K562 (cell line): ENCODE measurements at regions not wholly inside any gene's neighbourhood (a gene's known extent, or its start where the extent isn't known, plus 50 kb on each side); places are given as distances from the start of the nearest gene placed in this dataset.

Source experiments
- ATAC-seq: fragments of 200-7000 bp; cut with Tn5 transposase; 3 replicates; pipeline ENCODE4 v1.9.1; 2020; ENCODE audit warnings: moderate library complexity
- BruUV-seq: library from RNA; stranded (reverse); fragments of 400-500 nt; replicated peaks from 2 replicates; lab custom pipeline; 2021; lab: Mats Ljungman, UMichigan
- CTCF ChIA-PET: fragments of 300-600 bp; formaldehyde crosslinking; extraction: SDS; loops from one replicate; lab custom pipeline; 2021; ENCODE audit warnings: low intra/inter-chr PET ratio; lab: Yijun Ruan, JAX
- POLR2A ChIA-PET: fragments of 300-600, 350-650 bp; sonication (Branson Sonifier 250); formaldehyde crosslinking; extraction: SDS; loops from one replicate; lab custom pipeline; 2021; ENCODE audit warnings: antibody characterized with exemption, inconsistent platforms; lab: Yijun Ruan, JAX
- DNase-seq, 4 experiments: peaks; one replicate each; pipeline versions ENCODE4 v3.0.0 to v3.0.0-alpha.2; 2011 to 2018; ENCODE audit warnings: low spot score in 3 of 4, mixed read lengths in 3 of 4; ENCODE audit errors: extremely low read depth in 1 of 4
- FAIRE-seq: peaks from 2 replicates; lab custom pipeline; 2011; peaks lifted over from hg19 to GRCh38; lab: Jason Lieb, UNC
- H2AFZ ChIP-seq: 2 replicates; pipeline ENCODE4 v1.6.0; 2011; ENCODE audit warnings: low read depth, low read length, control low read depth, inconsistent platforms
- H3K27ac ChIP-seq: fragments of 200-600 bp; 3 replicates; pipeline ENCODE4 v1.8.0; 2011; ENCODE audit warnings: low read depth, mild to moderate bottlenecking, control low read depth, inconsistent platforms, low read length, moderate library complexity, mixed read lengths; ENCODE audit errors: extremely low read depth
- H3K27me3 ChIP-seq, 2 experiments: fragments of 300-600 bp in 1 of 2; 2 replicates in 1 of 2; 3 replicates in 1 of 2; pipeline versions ENCODE4 v1.6.0 to v1.8.0; 2011; ENCODE audit warnings: inconsistent platforms in 2 of 2, low read length in 2 of 2, mild to moderate bottlenecking in 1 of 2, mixed read lengths in 1 of 2, moderate library complexity in 1 of 2; ENCODE audit not compliant: control insufficient read depth in 2 of 2, insufficient read depth in 2 of 2
- H3K36me3 ChIP-seq: fragments of 300-600 bp; 3 replicates; pipeline ENCODE4 v1.8.0; 2011; ENCODE audit warnings: mild to moderate bottlenecking, low read length, inconsistent platforms; ENCODE audit not compliant: control insufficient read depth, insufficient read depth
- H3K4me1 ChIP-seq, 2 experiments: fragments of 200-600 bp in 1 of 2; replicated peaks in 1 of 2; 2 replicates in 1 of 2; 3 replicates in 1 of 2; pipeline versions ENCODE4 v1.5.1 to v1.8.0; 2011; ENCODE audit warnings: inconsistent platforms in 2 of 2, low read length in 2 of 2, mild to moderate bottlenecking in 1 of 2, mixed read lengths in 1 of 2, moderate library complexity in 1 of 2; ENCODE audit not compliant: control insufficient read depth in 2 of 2, insufficient read depth in 2 of 2
- H3K4me2 ChIP-seq: 2 replicates; pipeline ENCODE4 v1.6.1; 2011; ENCODE audit warnings: low read length, control low read depth, inconsistent platforms, mixed read lengths; ENCODE audit not compliant: insufficient read depth
- H3K4me3 ChIP-seq: fragments of 200-600 bp; sonication (generic), shearing (Covaris generic); 2 replicates; pipeline ENCODE4 v1.5.1; 2016; ENCODE audit warnings: control low read depth, inconsistent platforms
- H3K79me2 ChIP-seq: fragments of 200-600 bp; 3 replicates; pipeline ENCODE4 v1.8.0; 2011; ENCODE audit warnings: low read length, inconsistent platforms; ENCODE audit not compliant: control insufficient read depth, insufficient read depth
- H3K9ac ChIP-seq, 2 experiments: 2 replicates each; pipeline versions ENCODE4 v1.6.0 to v1.6.1; 2011; ENCODE audit warnings: low read depth in 2 of 2, low read length in 2 of 2, control low read depth in 1 of 2, inconsistent platforms in 1 of 2, mild to moderate bottlenecking in 1 of 2, mixed read lengths in 1 of 2; ENCODE audit not compliant: insufficient read depth in 1 of 2
- H3K9me1 ChIP-seq: one replicate; pipeline ENCODE4 v1.6.0; 2011; ENCODE audit warnings: inconsistent platforms, mild to moderate bottlenecking, low read length, moderate library complexity; ENCODE audit not compliant: control insufficient read depth, insufficient read depth
- H3K9me3 ChIP-seq: replicated peaks from 2 replicates; pipeline ENCODE4 v1.5.1; 2011; ENCODE audit warnings: low read depth, low read length, inconsistent platforms; ENCODE audit not compliant: control insufficient read depth, insufficient read depth
- H4K20me1 ChIP-seq: replicated peaks from 2 replicates; pipeline ENCODE4 v1.6.1; 2011; ENCODE audit warnings: low read length, inconsistent platforms, mixed read lengths; ENCODE audit not compliant: control insufficient read depth, insufficient read depth
- ATF7 ChIP-seq: fragments of 450-650 bp; IDR thresholded peaks from 2 replicates; pipeline ENCODE4 v1.7.1; 2014; ENCODE audit warnings: mild to moderate bottlenecking, moderate library complexity
- BMI1 ChIP-seq: fragments of 150-350 bp; IDR thresholded peaks from 2 replicates; pipeline ENCODE4 v1.6.1; 2014; ENCODE audit warnings: low read length
- COPS2 ChIP-seq: fragments of 450-650 bp; conservative IDR thresholded peaks from 2 replicates; pipeline ENCODE4 v1.6.1; 2016; ENCODE audit warnings: mild to moderate bottlenecking, moderate library complexity
- ELK3 ChIP-seq: fragments of 450-650 bp; formaldehyde crosslinking; IDR thresholded peaks from 2 replicates; pipeline ENCODE4 v1.4.0; 2020; ENCODE audit warnings: mild to moderate bottlenecking
- FIP1L1 ChIP-seq: fragments of 200-400 bp; formaldehyde crosslinking; IDR thresholded peaks from 2 replicates; pipeline ENCODE4 v1.6.1; 2018; ENCODE audit warnings: mild to moderate bottlenecking, low read depth, low read length; ENCODE audit not compliant: poor library complexity, severe bottlenecking
- FOXK2 ChIP-seq, 2 experiments: fragments of 450-650 bp; IDR thresholded peaks in 1 of 2; conservative IDR thresholded peaks in 1 of 2; 2 replicates each; pipeline ENCODE4 v1.6.1; 2016; ENCODE audit warnings: low read depth in 2 of 2, mild to moderate bottlenecking in 1 of 2
- GATA2 ChIP-seq: sonication (generic); formaldehyde crosslinking; IDR thresholded peaks from 2 replicates; pipeline ENCODE4 v1.4.0; 2020; ENCODE audit warnings: mild to moderate bottlenecking, missing genetic modification reagents
- HOXB6 ChIP-seq: fragments of 250-450 bp; sonication (Bioruptor Pico); IDR thresholded peaks from 2 replicates; pipeline ENCODE4 v1.5.1; 2022; ENCODE audit warnings: mild to moderate bottlenecking, borderline replicate concordance
- ILF3 ChIP-seq: fragments of 450-650 bp; IDR thresholded peaks from 2 replicates; pipeline ENCODE4 v1.6.1; 2018; ENCODE audit warnings: antibody characterized with exemption, mild to moderate bottlenecking, moderate library complexity, borderline replicate concordance
- NBN ChIP-seq: fragments of 450-650 bp; IDR thresholded peaks from 2 replicates; pipeline ENCODE4 v1.6.1; 2016; ENCODE audit warnings: low read depth, mild to moderate bottlenecking
- NFIX ChIP-seq: fragments of 250-450 bp; sonication (Bioruptor Pico); IDR thresholded peaks from 2 replicates; pipeline ENCODE4 v1.4.0; 2020; ENCODE audit warnings: low read depth, mild to moderate bottlenecking, moderate library complexity
- POLR2H ChIP-seq: IDR thresholded peaks from 2 replicates; pipeline ENCODE4 v1.6.1; 2016; ENCODE audit warnings: missing genetic modification characterization, low read depth, mild to moderate bottlenecking, control low read depth, missing compliant biosample characterization, moderate library complexity
- RAD21 ChIP-seq, 2 experiments: fragments of 250-450 bp in 1 of 2; fragments of 450-650 bp in 1 of 2; sonication (Bioruptor Pico) in 1 of 2; formaldehyde crosslinking in 1 of 2; IDR thresholded peaks in 1 of 2; conservative IDR thresholded peaks in 1 of 2; 2 replicates each; pipeline versions ENCODE4 v1.4.0 to v1.8.0; 2020 to 2022; ENCODE audit warnings: mild to moderate bottlenecking in 2 of 2, moderate library complexity in 1 of 2
- SAFB ChIP-seq: fragments of 200-400 bp; formaldehyde crosslinking; IDR thresholded peaks from 2 replicates; pipeline ENCODE4 v1.6.1; 2017; ENCODE audit warnings: low read depth, low read length, borderline replicate concordance
- TAL1 ChIP-seq: fragments of 450-650 bp; IDR thresholded peaks from 2 replicates; pipeline ENCODE4 v1.6.1; 2016; ENCODE audit warnings: mild to moderate bottlenecking
- TEAD2 ChIP-seq: fragments of 450-650 bp; IDR thresholded peaks from 2 replicates; pipeline ENCODE4 v1.6.1; 2016; ENCODE audit warnings: missing genetic modification characterization, control low read depth, missing compliant biosample characterization
- TRIM25 ChIP-seq: fragments of 450-650 bp; IDR thresholded peaks from 2 replicates; pipeline ENCODE4 v1.7.0; 2016; ENCODE audit warnings: borderline replicate concordance
- ZNF589 ChIP-seq: fragments of 200-800 bp; sonication (Bioruptor generic); IDR thresholded peaks from 2 replicates; pipeline ENCODE4 v1.6.1; 2016; ENCODE audit warnings: low read depth, missing genetic modification characterization, missing compliant biosample characterization
- ZNF668 ChIP-seq: fragments of 250-450 bp; sonication (Bioruptor Pico); IDR thresholded peaks from 2 replicates; pipeline ENCODE4 v1.8.0; 2022; ENCODE audit warnings: mild to moderate bottlenecking, inconsistent platforms
- WGBS: fragments of 100-300 bp; shearing (Covaris generic); methylation state at CpG from one replicate; pipeline ENCODE4 v1.1.6; 2016; ENCODE audit warnings: low coverage, mixed read lengths; ENCODE audit not compliant: insufficient coverage; ENCODE audit errors: missing lambda C conversion rate; 5-methylcytosine and 5-hydroxymethylcytosine counted together
- in situ Hi-C: fragments of 300-500 bp; cut with MboI; formaldehyde crosslinking; loops from 4 replicates; pipeline ENCODE4 v1.15.0; 2018; ENCODE audit warnings: inconsistent platforms, mixed read lengths
- intact Hi-C: fragments of 100-400 bp; cut with micrococcal nuclease; formaldehyde crosslinking; loops from 2 replicates; pipeline ENCODE4 v1.14.2; 2022

DNA sequence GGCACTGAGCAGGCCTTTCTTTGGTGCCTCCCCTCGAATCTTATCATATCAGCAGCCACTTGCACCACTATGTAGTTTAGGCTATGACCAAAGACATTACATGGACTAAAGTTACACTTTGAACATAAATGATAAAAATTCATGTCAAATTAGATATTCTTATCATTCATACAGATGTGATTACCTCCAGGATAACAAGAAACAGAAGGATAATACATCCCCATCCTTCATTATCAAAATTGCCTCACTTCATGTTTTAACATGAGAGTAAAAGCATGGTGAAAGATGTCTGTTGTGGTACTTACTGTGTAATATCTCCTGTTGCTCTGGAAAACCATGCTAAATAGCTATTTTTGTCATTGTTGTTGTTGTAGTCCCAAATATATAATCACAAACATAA, 230.8 kb upstream of the RND3 start (continued):
- TF ChIP-seq ZNF589 (CRISPR knock-in tag) (no peak), SAFB (no peak), FOXK2 (conservative IDR thresholded peaks at IDR 0.05 in 1 of 2, IDR thresholded peaks at IDR 0.05 in 1 of 2; ENCODE audit: low read depth in 2 of 2) (no peak)

GRCh38 chr2:150716186-150716585, 228.7 kb upstream of the RND3 start:
- H3K9me3 ChIP-seq = no peaks in the 10 kb centered on the region; the same call in 1 of the 2 replicates
- FAIRE-seq (no peak), DNase-seq (no peak), ATAC-seq (no peak)
- CTCF ChIA-PET = no interaction called here
- H3K4me3 ChIP-seq = no peak overlapping the region
- in situ Hi-C loops = no loop called here
- WGBS = 0% methylated on average over 1 of the region's 1 CpG
- H3K9me1 ChIP-seq = no peaks in the 10 kb centered on the region
- no peaks in the 10 kb centered on the region for H4K20me1 ChIP-seq
- H3K27me3 ChIP-seq = no peaks in the 10 kb centered on the region
- H3K36me3 ChIP-seq = no peaks in the 10 kb centered on the region
- POLR2A ChIA-PET = no interaction called here
- no TSS peak for BruUV-seq
- H3K4me1 ChIP-seq = no peaks in the 10 kb centered on the region
- H3K4me2 ChIP-seq = no peak overlapping the region
- intact Hi-C loops = no loop called here
- no peak overlapping the region for H2AFZ ChIP-seq
- no peak overlapping the region for H3K27ac ChIP-seq
- H3K79me2 ChIP-seq = no peaks in the 10 kb centered on the region
- H3K9ac ChIP-seq = no peak overlapping the region
- TF ChIP-seq HOXB6 = no peak
- TF ChIP-seq POLR2H (tag) = no peak
- no peak for TF ChIP-seq NBN
- no peak for TF ChIP-seq COPS2
- TF ChIP-seq TEAD2 (tag) = no peak
- TF ChIP-seq ZNF668 (CRISPR knock-in tag) = no peak
- no peak for TF ChIP-seq GATA2 (CRISPR knock-in tag)
- TF ChIP-seq TRIM25 = no peak
- no peak for TF ChIP-seq FIP1L1
- TF ChIP-seq TAL1 = no peak
- no peak for TF ChIP-seq BMI1
- TF ChIP-seq ELK3 (CRISPR knock-in tag) = no peak
- TF ChIP-seq ATF7 = no peak
- no peak for TF ChIP-seq NFIX (CRISPR knock-in tag)
- no peak for TF ChIP-seq RAD21 (CRISPR knock-in tag; conservative IDR thresholded peaks at IDR 0.05 in 1 of 2, IDR thresholded peaks at IDR 0.05 in 1 of 2)
- no peak for TF ChIP-seq ILF3
